Transverse colon (tissue), 4 donors: ENCODE measurements at regions not wholly inside any gene's neighbourhood (a gene's known extent, or its start where the extent isn't known, plus 50 kb on each side); places are given as distances from the start of the nearest gene placed in this dataset.

Source experiments
- EP300 ChIP-seq: sonication (generic); formaldehyde crosslinking; IDR thresholded peaks from one replicate; pipeline ENCODE4 v1.6.1; 2017; ENCODE audit warnings: antibody characterized with exemption, low read depth
- POLR2A ChIP-seq: fragments of 450-650 bp; IDR thresholded peaks from one replicate; pipeline ENCODE4 v1.6.1; 2016; ENCODE audit warnings: antibody characterized with exemption, mild to moderate bottlenecking, moderate library complexity
- POLR2AphosphoS5 ChIP-seq, 3 donors: sonication (generic); formaldehyde crosslinking; IDR thresholded peaks; one replicate each; pipeline ENCODE4 v1.6.1; 2016; ENCODE audit warnings: antibody characterized with exemption in 3 of 3
- TF ChIP-seq, protein P1 (sequence below), 5 experiments: fragments of 200-600 bp in 3 of 5; fragments of 450-650 bp in 2 of 5; sonication (generic) in 3 of 5; IDR thresholded peaks; 1 replicate in 2 of 5; 2 replicates in 3 of 5; pipeline ENCODE4 v1.5.1; 2016 to 2017; ENCODE audit warnings: antibody characterized with exemption in 5 of 5, inconsistent platforms in 3 of 5, mild to moderate bottlenecking in 2 of 5, moderate library complexity in 1 of 5

DNA sequence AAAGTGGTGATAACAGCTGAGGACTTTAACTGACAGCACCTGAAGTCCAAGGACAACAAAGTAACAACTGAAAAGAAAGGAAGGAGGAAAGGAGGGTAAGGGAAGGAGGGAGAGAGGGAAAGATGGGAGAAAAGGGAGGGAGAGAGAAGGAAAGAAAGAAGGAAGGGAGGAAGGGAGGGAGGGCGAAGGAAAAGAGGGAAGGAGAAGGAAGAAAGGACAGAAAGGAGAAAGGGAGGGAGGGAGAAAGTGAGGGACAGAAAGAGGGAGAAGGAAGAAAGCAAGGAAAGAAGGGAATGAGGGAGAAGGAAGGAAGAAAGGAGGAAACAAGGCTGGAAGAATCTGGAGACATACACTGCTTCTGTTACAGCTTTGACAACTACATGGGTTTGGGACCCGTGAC lies 494.4 kb downstream of the FUT8 start:
- TF ChIP-seq, protein P1, sequence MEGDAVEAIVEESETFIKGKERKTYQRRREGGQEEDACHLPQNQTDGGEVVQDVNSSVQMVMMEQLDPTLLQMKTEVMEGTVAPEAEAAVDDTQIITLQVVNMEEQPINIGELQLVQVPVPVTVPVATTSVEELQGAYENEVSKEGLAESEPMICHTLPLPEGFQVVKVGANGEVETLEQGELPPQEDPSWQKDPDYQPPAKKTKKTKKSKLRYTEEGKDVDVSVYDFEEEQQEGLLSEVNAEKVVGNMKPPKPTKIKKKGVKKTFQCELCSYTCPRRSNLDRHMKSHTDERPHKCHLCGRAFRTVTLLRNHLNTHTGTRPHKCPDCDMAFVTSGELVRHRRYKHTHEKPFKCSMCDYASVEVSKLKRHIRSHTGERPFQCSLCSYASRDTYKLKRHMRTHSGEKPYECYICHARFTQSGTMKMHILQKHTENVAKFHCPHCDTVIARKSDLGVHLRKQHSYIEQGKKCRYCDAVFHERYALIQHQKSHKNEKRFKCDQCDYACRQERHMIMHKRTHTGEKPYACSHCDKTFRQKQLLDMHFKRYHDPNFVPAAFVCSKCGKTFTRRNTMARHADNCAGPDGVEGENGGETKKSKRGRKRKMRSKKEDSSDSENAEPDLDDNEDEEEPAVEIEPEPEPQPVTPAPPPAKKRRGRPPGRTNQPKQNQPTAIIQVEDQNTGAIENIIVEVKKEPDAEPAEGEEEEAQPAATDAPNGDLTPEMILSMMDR (IDR thresholded peaks at IDR 0.05): no peak
- TF ChIP-seq POLR2A: no peak
- no peak for TF ChIP-seq POLR2AphosphoS5 (IDR thresholded peaks at IDR 0.05)
- no peak for TF ChIP-seq EP300
